SKM-1 (cell line): ENCODE measurements at regions not wholly inside any gene's neighbourhood (a gene's known extent, or its start where the extent isn't known, plus 50 kb on each side); places are given as distances from the start of the nearest gene placed in this dataset.

Experiments
- DNase-seq: peaks from one replicate; lab custom pipeline; 2025; ENCODE audit not compliant: unreplicated experiment; lab: John Stamatoyannopoulos, UW

GRCh38 chr4:45647823-45648222 lies 476.0 kb downstream of the GABRG1 start:
- no peak for DNase-seq

GRCh38 chr4:45646885-45647590 lies 476.8 kb downstream of the GABRG1 start:
- no peak for DNase-seq

GRCh38 chr4:45640281-45640680 lies 483.6 kb downstream of the GABRG1 start:
- no peak for DNase-seq

- no peak for DNase-seq
Measured at GRCh38 chr4:45638641-45639040, 485.2 kb downstream of the GABRG1 start.

GRCh38 chr4:45636175-45636574 lies 487.7 kb downstream of the GABRG1 start:
- DNase-seq: no peak

- DNase-seq: no peak
Measured at GRCh38 chr4:45629717-45630116, 494.1 kb downstream of the GABRG1 start.

GRCh38 chr4:45621971-45622370 lies 501.9 kb downstream of the GABRG1 start:
- DNase-seq: no peak

- no peak for DNase-seq
Measured at GRCh38 chr4:45620808-45621207, 503.0 kb downstream of the GABRG1 start.

- no peak for DNase-seq
Measured at GRCh38 chr4:45596379-45597101, 527.3 kb downstream of the GABRG1 start.

- DNase-seq: no peak
Measured at GRCh38 chr4:45580334-45580733, 543.5 kb downstream of the GABRG1 start.

GRCh38 chr4:45578874-45579273 lies 545.0 kb downstream of the GABRG1 start:
- no peak for DNase-seq

GRCh38 chr4:45576275-45576674 lies 547.6 kb downstream of the GABRG1 start:
- no peak for DNase-seq

- no peak for DNase-seq
Measured at GRCh38 chr4:45569619-45570018, 554.2 kb downstream of the GABRG1 start.

GRCh38 chr4:45568694-45569093 lies 555.2 kb downstream of the GABRG1 start:
- no peak for DNase-seq

- DNase-seq: no peak
Measured at GRCh38 chr4:45566896-45567603, 556.8 kb downstream of the GABRG1 start.

- DNase-seq: no peak
Measured at GRCh38 chr4:45554423-45554822, 569.4 kb downstream of the GABRG1 start.

GRCh38 chr4:45550766-45551366 lies 573.0 kb downstream of the GABRG1 start:
- no peak for DNase-seq

GRCh38 chr4:45539142-45539814 lies 584.6 kb downstream of the GABRG1 start:
- DNase-seq: no peak

GRCh38 chr4:45530498-45530897 lies 593.4 kb downstream of the GABRG1 start:
- no peak for DNase-seq

GRCh38 chr4:45527160-45527559 lies 596.7 kb downstream of the GABRG1 start:
- no peak for DNase-seq

- DNase-seq: no peak
Measured at GRCh38 chr4:45518832-45519231, 605.0 kb downstream of the GABRG1 start.
